GM12878 (cell line): ENCODE measurements at regions not wholly inside any gene's neighbourhood (a gene's known extent, or its start where the extent isn't known, plus 50 kb on each side); places are given as distances from the start of the nearest gene placed in this dataset.

Experiments
- ATAC-seq: fragments of 200-7000 bp; cut with Tn5 transposase; 3 replicates; pipeline ENCODE4 v1.9.1; 2020; ENCODE audit warnings: mild to moderate bottlenecking, moderate library complexity
- BruUV-seq: library from RNA; stranded (reverse); fragments of 400-500 nt; replicated peaks from 2 replicates; lab custom pipeline; 2021; lab: Mats Ljungman, UMichigan
- CTCF ChIA-PET: fragments of 300-600 bp; sonication (Branson Sonifier 250); formaldehyde crosslinking; extraction: SDS; loops from one replicate; lab custom pipeline; 2021; ENCODE audit warnings: inconsistent platforms; lab: Yijun Ruan, JAX
- POLR2A ChIA-PET: fragments of 350-600 bp; formaldehyde crosslinking; extraction: SDS; loops from one replicate; lab custom pipeline; 2021; ENCODE audit warnings: inconsistent platforms; lab: Charles Lee
- RAD21 ChIA-PET: fragments of 300-600 bp; sonication (Branson Sonifier 250); formaldehyde crosslinking; loops from one replicate; lab custom pipeline; 2023; ENCODE audit warnings: antibody characterized with exemption; ENCODE audit not compliant: unreplicated experiment; lab: Charles Lee
- SMC1A ChIA-PET: fragments of 300-600 bp; sonication (Branson Sonifier 250); formaldehyde crosslinking; loops from one replicate; lab custom pipeline; 2023; ENCODE audit not compliant: unreplicated experiment, uncharacterized antibody; lab: Charles Lee
- DNase-seq: peaks from one replicate; pipeline ENCODE4 v3.0.0-alpha.2; 2011; ENCODE audit warnings: low read depth, low spot score
- FAIRE-seq: peaks from 3 replicates; lab custom pipeline; 2011; peaks lifted over from hg19 to GRCh38; lab: Jason Lieb, UNC
- H2AFZ ChIP-seq: 2 replicates; pipeline ENCODE4 v1.6.0; 2011; ENCODE audit warnings: low read depth, low read length, control low read depth; ENCODE audit not compliant: control insufficient read depth
- H3K27ac ChIP-seq: 2 replicates; pipeline ENCODE4 v1.5.1; 2011; ENCODE audit warnings: control low read depth; ENCODE audit not compliant: control insufficient read depth, insufficient read depth
- H3K27me3 ChIP-seq, 2 experiments: replicated peaks in 1 of 2; 2 replicates each; pipeline versions ENCODE4 v1.6.0 to v1.6.1; 2011; ENCODE audit warnings: low read length in 1 of 2; ENCODE audit not compliant: control insufficient read depth in 2 of 2, insufficient read depth in 2 of 2
- H3K36me3 ChIP-seq, 2 experiments: 2 replicates each; pipeline ENCODE4 v1.5.1; 2011; ENCODE audit warnings: low read length in 1 of 2; ENCODE audit not compliant: control insufficient read depth in 2 of 2, insufficient read depth in 2 of 2
- H3K4me1 ChIP-seq: 2 replicates; pipeline ENCODE4 v1.6.1; 2011; ENCODE audit warnings: mild to moderate bottlenecking, low read length, moderate library complexity, mixed read lengths; ENCODE audit not compliant: control insufficient read depth, insufficient read depth
- H3K4me2 ChIP-seq: 2 replicates; pipeline ENCODE4 v1.6.0; 2011; ENCODE audit warnings: control low read depth; ENCODE audit not compliant: control insufficient read depth, insufficient read depth
- H3K4me3 ChIP-seq: fragments of 200-600 bp; sonication (generic); 2 replicates; pipeline ENCODE4 v1.5.1; 2016
- H3K79me2 ChIP-seq: 2 replicates; pipeline ENCODE4 v1.6.0; 2011; ENCODE audit warnings: low read length; ENCODE audit not compliant: control insufficient read depth, insufficient read depth
- H3K9ac ChIP-seq: 2 replicates; pipeline ENCODE4 v1.8.0; 2011; ENCODE audit warnings: low read length, control low read depth, mixed read lengths; ENCODE audit not compliant: control insufficient read depth, insufficient read depth
- H3K9me3 ChIP-seq: replicated peaks from 3 replicates; pipeline ENCODE4 v1.5.1; 2011; ENCODE audit warnings: mild to moderate bottlenecking, low read length; ENCODE audit not compliant: control insufficient read depth, insufficient read depth
- H4K20me1 ChIP-seq: 2 replicates; pipeline ENCODE4 v1.6.0; 2011; ENCODE audit not compliant: control insufficient read depth, insufficient read depth
- ATF3 ChIP-seq: IDR thresholded peaks from 2 replicates; pipeline ENCODE4 v1.6.1; 2011; ENCODE audit warnings: low read depth, mild to moderate bottlenecking, low read length, moderate library complexity, borderline replicate concordance; ENCODE audit errors: extremely low read depth
- CHD1 ChIP-seq: IDR thresholded peaks from 2 replicates; pipeline ENCODE4 v1.6.1; 2012; ENCODE audit warnings: low read depth, low read length, improper control_type of control experiment
- CHD2 ChIP-seq: IDR thresholded peaks from 2 replicates; pipeline ENCODE4 v1.6.1; 2011; ENCODE audit warnings: low read depth, low read length, improper control_type of control experiment, borderline replicate concordance
- MYC ChIP-seq: IDR thresholded peaks from 2 replicates; pipeline ENCODE4 v1.6.1; 2011; ENCODE audit warnings: mild to moderate bottlenecking, low read length, moderate library complexity, inconsistent platforms; ENCODE audit not compliant: insufficient read depth, insufficient replicate concordance, insufficient read length, severe bottlenecking
- NFXL1 ChIP-seq: fragments of 450-650 bp; IDR thresholded peaks from 2 replicates; pipeline ENCODE4 v1.6.1; 2017; ENCODE audit warnings: antibody characterized with exemption, mild to moderate bottlenecking, borderline replicate concordance
- PAX5 ChIP-seq: IDR thresholded peaks from 2 replicates; pipeline ENCODE4 v1.6.1; 2011; ENCODE audit warnings: low read depth, low read length, borderline replicate concordance
- POU2F2 ChIP-seq: IDR thresholded peaks from 3 replicates; pipeline ENCODE4 v1.6.1; 2011; ENCODE audit warnings: low read depth, mild to moderate bottlenecking, low read length, borderline replicate concordance
- SKIL ChIP-seq: fragments of 450-650 bp; IDR thresholded peaks from 2 replicates; pipeline ENCODE4 v1.6.1; 2017; ENCODE audit warnings: mild to moderate bottlenecking, low read depth, inconsistent platforms; ENCODE audit not compliant: poor library complexity, severe bottlenecking
- WRNIP1 ChIP-seq: IDR thresholded peaks from 2 replicates; pipeline ENCODE4 v1.6.1; 2011; ENCODE audit warnings: low read depth, low read length, improper control_type of control experiment, borderline replicate concordance
- ZNF384 ChIP-seq: IDR thresholded peaks from 2 replicates; pipeline ENCODE4 v1.6.1; 2012; ENCODE audit warnings: low read depth, mild to moderate bottlenecking, low read length, improper control_type of control experiment, borderline replicate concordance
- WGBS: methylation state at CpG from one replicate; pipeline ENCODE4 v1.1.6; 2016; ENCODE audit warnings: low lambda C conversion rate; ENCODE audit not compliant: insufficient replicate concordance, insufficient coverage; ENCODE audit errors: missing lambda C conversion rate; 5-methylcytosine and 5-hydroxymethylcytosine counted together
- in situ Hi-C: fragments of 300-500 bp; cut with MboI; formaldehyde crosslinking; loops from 9 replicates; pipeline ENCODE4 v1.14.3; 2018; ENCODE audit warnings: mixed read lengths
- intact Hi-C: fragments of 100-400 bp; cut with micrococcal nuclease; formaldehyde crosslinking; loops from one replicate; pipeline ENCODE4 v1.14.2; 2022; ENCODE audit not compliant: unreplicated experiment
- TF ChIP-seq, protein P1 (sequence below): fragments of 450-650 bp; IDR thresholded peaks from 2 replicates; pipeline ENCODE4 v1.6.1; 2018; ENCODE audit warnings: mild to moderate bottlenecking, low read depth, moderate library complexity; ENCODE audit not compliant: partially characterized antibody

DNA sequence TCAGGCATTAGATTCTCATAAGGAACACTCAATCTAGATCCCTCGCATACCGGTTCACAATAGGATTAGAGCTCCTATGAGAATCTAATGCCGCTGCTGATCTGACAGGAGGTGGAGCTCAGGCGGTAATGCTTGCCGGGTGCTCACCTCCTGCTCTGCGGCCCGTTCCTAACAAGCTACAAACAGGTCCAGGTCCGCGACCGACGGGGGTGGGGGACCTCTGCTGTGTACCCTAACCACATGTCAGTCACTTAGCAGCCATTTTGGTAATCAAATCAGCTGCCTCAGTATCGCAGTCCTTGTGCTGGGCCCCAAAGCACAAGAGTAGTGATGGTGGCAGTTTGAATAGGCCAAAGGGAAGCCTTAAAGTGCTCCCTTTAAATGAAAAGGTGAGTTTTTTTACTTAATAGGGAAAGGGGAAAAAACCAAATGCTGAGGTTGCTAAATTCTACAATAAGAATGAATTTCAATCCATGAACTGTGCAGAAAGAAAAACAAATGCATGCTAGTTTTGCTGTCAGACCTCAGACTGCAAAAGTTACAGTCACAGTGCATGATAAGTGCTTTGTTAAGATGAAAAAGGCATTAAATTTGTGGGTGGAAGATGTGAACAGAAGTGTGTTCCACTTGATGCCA, 67.0 kb upstream of the TNPO1 start:
- POLR2A ChIA-PET = no interaction called here
- no peak overlapping the region for H3K4me2 ChIP-seq
- DNase-seq (no peak), FAIRE-seq (no peak), ATAC-seq (no peak)
- no peaks in the 10 kb centered on the region for H4K20me1 ChIP-seq
- no peaks in the 10 kb centered on the region for H3K36me3 ChIP-seq
- BruUV-seq = no TSS peak
- TF ChIP-seq CHD1 = no peak
- no peak for TF ChIP-seq POU2F2
- no peak for TF ChIP-seq SKIL
- TF ChIP-seq PAX5 = no peak
- TF ChIP-seq MYC = no peak
- no peak for TF ChIP-seq ZNF384
- TF ChIP-seq NFXL1 = no peak
- TF ChIP-seq WRNIP1 = no peak
- TF ChIP-seq ATF3 = no peak
- TF ChIP-seq CHD2 = no peak
- TF ChIP-seq, protein P1, sequence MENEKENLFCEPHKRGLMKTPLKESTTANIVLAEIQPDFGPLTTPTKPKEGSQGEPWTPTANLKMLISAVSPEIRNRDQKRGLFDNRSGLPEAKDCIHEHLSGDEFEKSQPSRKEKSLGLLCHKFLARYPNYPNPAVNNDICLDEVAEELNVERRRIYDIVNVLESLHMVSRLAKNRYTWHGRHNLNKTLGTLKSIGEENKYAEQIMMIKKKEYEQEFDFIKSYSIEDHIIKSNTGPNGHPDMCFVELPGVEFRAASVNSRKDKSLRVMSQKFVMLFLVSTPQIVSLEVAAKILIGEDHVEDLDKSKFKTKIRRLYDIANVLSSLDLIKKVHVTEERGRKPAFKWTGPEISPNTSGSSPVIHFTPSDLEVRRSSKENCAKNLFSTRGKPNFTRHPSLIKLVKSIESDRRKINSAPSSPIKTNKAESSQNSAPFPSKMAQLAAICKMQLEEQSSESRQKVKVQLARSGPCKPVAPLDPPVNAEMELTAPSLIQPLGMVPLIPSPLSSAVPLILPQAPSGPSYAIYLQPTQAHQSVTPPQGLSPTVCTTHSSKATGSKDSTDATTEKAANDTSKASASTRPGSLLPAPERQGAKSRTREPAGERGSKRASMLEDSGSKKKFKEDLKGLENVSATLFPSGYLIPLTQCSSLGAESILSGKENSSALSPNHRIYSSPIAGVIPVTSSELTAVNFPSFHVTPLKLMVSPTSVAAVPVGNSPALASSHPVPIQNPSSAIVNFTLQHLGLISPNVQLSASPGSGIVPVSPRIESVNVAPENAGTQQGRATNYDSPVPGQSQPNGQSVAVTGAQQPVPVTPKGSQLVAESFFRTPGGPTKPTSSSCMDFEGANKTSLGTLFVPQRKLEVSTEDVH = no peak
- no peak overlapping the region for H3K9ac ChIP-seq
- in situ Hi-C loops (no loop called here), intact Hi-C loops (no loop called here)
- no peak overlapping the region for H2AFZ ChIP-seq
- no peaks in the 10 kb centered on the region for H3K4me1 ChIP-seq
- CTCF ChIA-PET = no interaction called here
- H3K27ac ChIP-seq = no peak overlapping the region
- H3K27me3 ChIP-seq = no peaks in the 10 kb centered on the region
- H3K9me3 ChIP-seq = no peaks in the 10 kb centered on the region
- no peak overlapping the region for H3K4me3 ChIP-seq
- SMC1A ChIA-PET = no interaction called here
- no peaks in the 10 kb centered on the region for H3K79me2 ChIP-seq
- WGBS = 82% methylated on average over 12 of the region's 12 CpGs
- RAD21 ChIA-PET = no interaction called here
